Liver (tissue), 3 donors: ENCODE measurements at regions not wholly inside any gene's neighbourhood (a gene's known extent, or its start where the extent isn't known, plus 50 kb on each side); places are given as distances from the start of the nearest gene placed in this dataset.

Experiments used
- EGR1 ChIP-seq, 2 donors: IDR thresholded peaks; 2 replicates each; pipeline ENCODE4 v1.6.1; 2016 to 2018; ENCODE audit warnings: antibody characterized with exemption in 2 of 2, low read depth in 2 of 2
- FOXA1 ChIP-seq: IDR thresholded peaks from 2 replicates; pipeline ENCODE4 v1.6.1; 2016; ENCODE audit warnings: antibody characterized with exemption
- GABPA ChIP-seq, 2 donors: IDR thresholded peaks in 1 of 2; conservative IDR thresholded peaks in 1 of 2; 2 replicates each; pipeline ENCODE4 v1.6.1; 2016; ENCODE audit warnings: antibody characterized with exemption in 2 of 2, mild to moderate bottlenecking in 1 of 2, moderate library complexity in 1 of 2
- HNF4A ChIP-seq, 2 donors: conservative IDR thresholded peaks; 2 replicates each; pipeline ENCODE4 v1.6.1; 2016; ENCODE audit warnings: antibody characterized with exemption in 2 of 2, mild to moderate bottlenecking in 2 of 2
- JUND ChIP-seq, 2 donors: IDR thresholded peaks; 2 replicates each; pipeline ENCODE4 v1.6.1; 2016; ENCODE audit warnings: antibody characterized with exemption in 2 of 2
- NR2F2 ChIP-seq: IDR thresholded peaks from 2 replicates; pipeline ENCODE4 v1.6.1; 2016; ENCODE audit warnings: antibody characterized with exemption
- RAD21 ChIP-seq, 2 donors: IDR thresholded peaks; 2 replicates each; pipeline ENCODE4 v1.6.1; 2016; ENCODE audit warnings: antibody characterized with exemption in 2 of 2, mild to moderate bottlenecking in 2 of 2
- RXRA ChIP-seq, 2 donors: IDR thresholded peaks; 2 replicates each; pipeline ENCODE4 v1.6.1; 2017 to 2018; ENCODE audit warnings: antibody characterized with exemption in 2 of 2, mild to moderate bottlenecking in 1 of 2
- TAF1 ChIP-seq: conservative IDR thresholded peaks from 2 replicates; pipeline ENCODE4 v1.6.1; 2016; ENCODE audit warnings: antibody characterized with exemption, mild to moderate bottlenecking
- TF ChIP-seq, protein P1 (sequence below): fragments of 150-350 bp; IDR thresholded peaks from 2 replicates; pipeline ENCODE4 v1.5.1; 2017; ENCODE audit warnings: improper control_type of control experiment, low read depth, low read length; ENCODE audit not compliant: missing input control
- TF ChIP-seq, protein P2 (sequence below): IDR thresholded peaks from 2 replicates; pipeline ENCODE4 v1.6.1; 2016; ENCODE audit warnings: antibody characterized with exemption
- TF ChIP-seq, protein P3 (sequence below): IDR thresholded peaks from 2 replicates; pipeline ENCODE4 v1.6.1; 2016; ENCODE audit warnings: antibody characterized with exemption
- TF ChIP-seq, protein P4 (sequence below): IDR thresholded peaks from 2 replicates; pipeline ENCODE4 v1.6.1; 2016; ENCODE audit warnings: antibody characterized with exemption
- TF ChIP-seq, protein P5 (sequence below): IDR thresholded peaks from 2 replicates; pipeline ENCODE4 v1.6.1; 2016; ENCODE audit warnings: antibody characterized with exemption, mild to moderate bottlenecking
- donor health status: healthy.
- donor health status: healthy.

DNA sequence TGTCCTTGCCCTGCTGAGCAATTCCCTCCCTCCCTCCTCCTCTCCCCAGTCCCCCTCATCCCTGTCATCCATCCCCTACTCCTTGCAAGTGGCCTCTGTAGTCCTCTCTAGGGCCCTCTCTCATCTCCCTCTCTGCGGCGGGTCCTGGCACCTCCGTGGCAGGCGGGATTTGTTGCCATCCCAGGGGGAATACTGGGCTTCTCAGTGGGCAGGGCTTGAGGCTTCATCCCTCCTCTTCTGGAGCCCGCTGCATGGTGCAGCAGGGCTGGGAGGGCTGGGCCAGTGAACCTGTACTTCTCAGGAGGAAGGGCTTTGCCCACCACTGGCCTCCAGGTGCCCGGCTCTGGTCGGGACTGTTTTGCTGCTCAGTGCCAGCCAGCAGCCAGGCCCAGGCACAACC is 216.2 kb downstream of the TFCP2L1 start:
- TF ChIP-seq, protein P1, sequence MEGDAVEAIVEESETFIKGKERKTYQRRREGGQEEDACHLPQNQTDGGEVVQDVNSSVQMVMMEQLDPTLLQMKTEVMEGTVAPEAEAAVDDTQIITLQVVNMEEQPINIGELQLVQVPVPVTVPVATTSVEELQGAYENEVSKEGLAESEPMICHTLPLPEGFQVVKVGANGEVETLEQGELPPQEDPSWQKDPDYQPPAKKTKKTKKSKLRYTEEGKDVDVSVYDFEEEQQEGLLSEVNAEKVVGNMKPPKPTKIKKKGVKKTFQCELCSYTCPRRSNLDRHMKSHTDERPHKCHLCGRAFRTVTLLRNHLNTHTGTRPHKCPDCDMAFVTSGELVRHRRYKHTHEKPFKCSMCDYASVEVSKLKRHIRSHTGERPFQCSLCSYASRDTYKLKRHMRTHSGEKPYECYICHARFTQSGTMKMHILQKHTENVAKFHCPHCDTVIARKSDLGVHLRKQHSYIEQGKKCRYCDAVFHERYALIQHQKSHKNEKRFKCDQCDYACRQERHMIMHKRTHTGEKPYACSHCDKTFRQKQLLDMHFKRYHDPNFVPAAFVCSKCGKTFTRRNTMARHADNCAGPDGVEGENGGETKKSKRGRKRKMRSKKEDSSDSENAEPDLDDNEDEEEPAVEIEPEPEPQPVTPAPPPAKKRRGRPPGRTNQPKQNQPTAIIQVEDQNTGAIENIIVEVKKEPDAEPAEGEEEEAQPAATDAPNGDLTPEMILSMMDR: no peak
- TF ChIP-seq RAD21 (IDR thresholded peaks at IDR 0.05) (no peak), TAF1 (no peak), NR2F2 (no peak), FOXA1 (no peak), HNF4A (conservative IDR thresholded peaks at IDR 0.05) (no peak), GABPA (IDR thresholded peaks at IDR 0.05 in 1 of 2, conservative IDR thresholded peaks at IDR 0.05 in 1 of 2) (no peak), RXRA (IDR thresholded peaks at IDR 0.05) (no peak), EGR1 (IDR thresholded peaks at IDR 0.05; ENCODE audit: low read depth in 2 of 2) (no peak), JUND (IDR thresholded peaks at IDR 0.05) (no peak)
- TF ChIP-seq, protein P2, sequence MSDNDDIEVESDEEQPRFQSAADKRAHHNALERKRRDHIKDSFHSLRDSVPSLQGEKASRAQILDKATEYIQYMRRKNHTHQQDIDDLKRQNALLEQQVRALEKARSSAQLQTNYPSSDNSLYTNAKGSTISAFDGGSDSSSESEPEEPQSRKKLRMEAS: no peak
- TF ChIP-seq, protein P3, sequence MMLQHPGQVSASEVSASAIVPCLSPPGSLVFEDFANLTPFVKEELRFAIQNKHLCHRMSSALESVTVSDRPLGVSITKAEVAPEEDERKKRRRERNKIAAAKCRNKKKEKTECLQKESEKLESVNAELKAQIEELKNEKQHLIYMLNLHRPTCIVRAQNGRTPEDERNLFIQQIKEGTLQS: no peak
- TF ChIP-seq, protein P4, sequence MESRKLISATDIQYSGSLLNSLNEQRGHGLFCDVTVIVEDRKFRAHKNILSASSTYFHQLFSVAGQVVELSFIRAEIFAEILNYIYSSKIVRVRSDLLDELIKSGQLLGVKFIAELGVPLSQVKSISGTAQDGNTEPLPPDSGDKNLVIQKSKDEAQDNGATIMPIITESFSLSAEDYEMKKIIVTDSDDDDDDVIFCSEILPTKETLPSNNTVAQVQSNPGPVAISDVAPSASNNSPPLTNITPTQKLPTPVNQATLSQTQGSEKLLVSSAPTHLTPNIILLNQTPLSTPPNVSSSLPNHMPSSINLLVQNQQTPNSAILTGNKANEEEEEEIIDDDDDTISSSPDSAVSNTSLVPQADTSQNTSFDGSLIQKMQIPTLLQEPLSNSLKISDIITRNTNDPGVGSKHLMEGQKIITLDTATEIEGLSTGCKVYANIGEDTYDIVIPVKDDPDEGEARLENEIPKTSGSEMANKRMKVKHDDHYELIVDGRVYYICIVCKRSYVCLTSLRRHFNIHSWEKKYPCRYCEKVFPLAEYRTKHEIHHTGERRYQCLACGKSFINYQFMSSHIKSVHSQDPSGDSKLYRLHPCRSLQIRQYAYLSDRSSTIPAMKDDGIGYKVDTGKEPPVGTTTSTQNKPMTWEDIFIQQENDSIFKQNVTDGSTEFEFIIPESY: no peak
- TF ChIP-seq, protein P5, sequence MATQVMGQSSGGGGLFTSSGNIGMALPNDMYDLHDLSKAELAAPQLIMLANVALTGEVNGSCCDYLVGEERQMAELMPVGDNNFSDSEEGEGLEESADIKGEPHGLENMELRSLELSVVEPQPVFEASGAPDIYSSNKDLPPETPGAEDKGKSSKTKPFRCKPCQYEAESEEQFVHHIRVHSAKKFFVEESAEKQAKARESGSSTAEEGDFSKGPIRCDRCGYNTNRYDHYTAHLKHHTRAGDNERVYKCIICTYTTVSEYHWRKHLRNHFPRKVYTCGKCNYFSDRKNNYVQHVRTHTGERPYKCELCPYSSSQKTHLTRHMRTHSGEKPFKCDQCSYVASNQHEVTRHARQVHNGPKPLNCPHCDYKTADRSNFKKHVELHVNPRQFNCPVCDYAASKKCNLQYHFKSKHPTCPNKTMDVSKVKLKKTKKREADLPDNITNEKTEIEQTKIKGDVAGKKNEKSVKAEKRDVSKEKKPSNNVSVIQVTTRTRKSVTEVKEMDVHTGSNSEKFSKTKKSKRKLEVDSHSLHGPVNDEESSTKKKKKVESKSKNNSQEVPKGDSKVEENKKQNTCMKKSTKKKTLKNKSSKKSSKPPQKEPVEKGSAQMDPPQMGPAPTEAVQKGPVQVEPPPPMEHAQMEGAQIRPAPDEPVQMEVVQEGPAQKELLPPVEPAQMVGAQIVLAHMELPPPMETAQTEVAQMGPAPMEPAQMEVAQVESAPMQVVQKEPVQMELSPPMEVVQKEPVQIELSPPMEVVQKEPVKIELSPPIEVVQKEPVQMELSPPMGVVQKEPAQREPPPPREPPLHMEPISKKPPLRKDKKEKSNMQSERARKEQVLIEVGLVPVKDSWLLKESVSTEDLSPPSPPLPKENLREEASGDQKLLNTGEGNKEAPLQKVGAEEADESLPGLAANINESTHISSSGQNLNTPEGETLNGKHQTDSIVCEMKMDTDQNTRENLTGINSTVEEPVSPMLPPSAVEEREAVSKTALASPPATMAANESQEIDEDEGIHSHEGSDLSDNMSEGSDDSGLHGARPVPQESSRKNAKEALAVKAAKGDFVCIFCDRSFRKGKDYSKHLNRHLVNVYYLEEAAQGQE: no peak
